Activated CD4-positive, alpha-beta T cell treated with anti-CD3 and anti-CD28 coated beads, Interleukin-10, Interleukin-2, amounts not matched to agents 100 ng/mL and 50 ng/mL, durations not matched to agents 16 hours and 8 hours (primary cell): ENCODE measurements at regions not wholly inside any gene's neighbourhood (a gene's known extent, or its start where the extent isn't known, plus 50 kb on each side); places are given as distances from the start of the nearest gene placed in this dataset.

ENCODE experiments used
- DNase-seq: peaks from one replicate; pipeline ENCODE4 v3.0.0-alpha.2; 2020

GRCh38 chr20:55586610-55587009 lies 418.7 kb downstream of the CBLN4 start:
- DNase-seq: no peak

- DNase-seq: no peak
Observed at GRCh38 chr20:55584964-55585363, 420.4 kb downstream of the CBLN4 start.

GRCh38 chr20:55584307-55584706 lies 421.0 kb downstream of the CBLN4 start:
- DNase-seq: no peak

GRCh38 chr20:55583036-55583435 lies 422.3 kb downstream of the CBLN4 start:
- no peak for DNase-seq

DNA sequence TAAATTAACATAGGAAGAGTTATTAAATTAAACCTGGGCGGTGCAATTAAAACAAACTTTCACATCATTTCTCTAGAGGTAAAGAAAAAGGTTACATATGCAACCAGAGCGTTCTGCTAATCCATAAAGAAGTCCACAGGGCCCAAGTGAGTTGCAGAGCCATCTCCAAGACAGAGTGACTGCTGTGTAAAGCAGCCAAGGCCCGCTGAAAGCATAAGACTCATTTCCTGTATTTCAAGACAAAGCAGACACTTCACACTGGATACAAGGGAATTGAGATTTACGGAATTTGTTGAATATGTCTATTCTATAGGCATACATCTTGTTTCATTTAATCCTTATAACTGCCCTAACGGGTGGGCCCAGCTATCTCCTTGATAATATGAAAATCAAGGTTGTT lies 422.8 kb downstream of the CBLN4 start:
- no peak for DNase-seq

DNA sequence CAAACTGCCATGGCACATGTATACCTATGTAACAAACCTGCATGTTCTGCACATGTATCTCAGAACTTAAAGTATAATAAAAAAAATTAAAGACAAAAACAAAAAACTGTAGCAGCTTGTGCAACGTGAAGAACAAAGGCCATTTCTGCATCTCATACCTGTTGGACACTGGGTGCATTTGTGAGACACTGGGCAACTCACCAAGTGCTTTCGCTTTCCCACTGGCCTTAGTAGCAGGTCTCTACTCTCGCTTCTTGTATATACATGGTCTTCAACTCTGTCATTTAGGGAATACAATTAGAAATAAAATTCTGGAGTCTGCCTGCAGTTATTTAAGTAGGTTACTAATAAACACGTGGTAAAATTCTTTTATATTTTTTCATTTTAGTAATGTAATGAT lies 423.8 kb downstream of the CBLN4 start:
- DNase-seq: no peak

DNA sequence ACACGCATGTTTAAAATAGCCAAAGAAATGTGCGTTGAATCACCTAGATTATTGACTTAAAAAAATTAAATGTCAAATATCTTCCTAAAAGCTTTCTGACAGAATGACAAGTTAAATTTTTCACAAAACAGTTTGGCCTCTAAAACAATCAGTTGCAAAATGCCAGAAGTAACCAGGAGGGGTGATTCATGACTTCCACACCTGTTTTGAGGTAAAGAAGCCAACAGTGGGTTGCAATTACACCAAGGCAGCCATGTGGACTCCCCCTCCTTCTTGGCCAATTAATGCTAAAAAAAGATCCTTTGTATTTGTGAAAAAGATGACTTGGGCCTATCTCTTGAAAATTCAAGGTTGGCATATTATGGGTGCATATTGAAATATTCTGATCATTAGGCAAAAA lies 424.8 kb downstream of the CBLN4 start:
- DNase-seq: no peak

GRCh38 chr20:55579802-55580201 lies 425.5 kb downstream of the CBLN4 start:
- DNase-seq: no peak

DNA sequence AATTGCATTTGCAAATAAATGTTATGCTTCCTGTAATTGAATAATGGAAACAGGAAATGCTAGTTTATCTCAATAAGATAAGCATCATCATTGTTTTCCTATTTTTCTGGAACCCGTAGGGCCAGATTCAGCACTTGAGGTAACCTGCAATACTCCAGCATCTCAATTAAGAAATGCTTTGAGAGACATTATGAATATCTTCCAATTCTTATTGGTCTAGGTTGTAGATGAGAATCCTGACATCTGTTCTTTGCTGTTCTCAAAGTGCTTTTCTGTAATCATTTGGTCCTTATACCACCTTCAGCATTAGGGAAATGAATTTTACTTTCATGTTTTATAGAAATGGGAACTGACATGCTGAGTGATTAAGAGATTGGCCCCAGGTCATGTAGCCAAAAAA lies 428.3 kb downstream of the CBLN4 start:
- no peak for DNase-seq

GRCh38 chr20:55569084-55569483 lies 436.2 kb downstream of the CBLN4 start:
- DNase-seq: no peak

- DNase-seq: no peak
Observed at GRCh38 chr20:55567826-55568225, 437.5 kb downstream of the CBLN4 start.

DNA sequence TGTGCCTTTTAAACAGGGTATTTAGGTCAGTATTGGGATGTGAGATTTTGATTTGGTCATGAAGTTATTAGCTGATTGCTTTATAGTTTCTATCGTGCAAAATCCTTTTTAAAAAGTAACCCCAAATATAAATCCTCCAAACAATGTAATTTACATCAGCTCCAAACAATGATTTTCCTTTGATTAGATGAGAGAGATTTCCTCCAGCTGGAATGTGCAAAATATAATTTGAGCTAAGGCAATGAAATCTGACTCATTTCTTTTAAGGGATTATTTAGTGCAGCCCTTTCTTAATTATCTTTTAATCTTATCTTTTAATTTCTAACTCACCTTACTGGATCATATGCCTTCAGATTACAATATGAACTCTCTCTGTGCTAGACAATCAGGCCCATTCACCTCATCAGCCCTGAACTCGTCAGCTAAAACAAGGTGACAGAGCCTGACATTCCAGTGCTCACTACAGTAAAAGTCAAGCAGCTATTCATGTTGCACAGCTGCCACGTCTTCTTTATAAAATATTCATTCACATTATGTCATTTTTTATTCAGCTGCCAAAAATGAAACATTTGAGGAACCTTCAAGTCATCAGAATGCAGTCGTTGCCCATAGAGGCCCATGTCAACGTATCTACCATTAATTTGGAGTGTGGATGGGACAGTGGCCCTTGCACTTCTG lies 440.1 kb downstream of the CBLN4 start:
- DNase-seq: no peak

GRCh38 chr20:55561259-55561658 lies 444.1 kb downstream of the CBLN4 start:
- no peak for DNase-seq

DNA sequence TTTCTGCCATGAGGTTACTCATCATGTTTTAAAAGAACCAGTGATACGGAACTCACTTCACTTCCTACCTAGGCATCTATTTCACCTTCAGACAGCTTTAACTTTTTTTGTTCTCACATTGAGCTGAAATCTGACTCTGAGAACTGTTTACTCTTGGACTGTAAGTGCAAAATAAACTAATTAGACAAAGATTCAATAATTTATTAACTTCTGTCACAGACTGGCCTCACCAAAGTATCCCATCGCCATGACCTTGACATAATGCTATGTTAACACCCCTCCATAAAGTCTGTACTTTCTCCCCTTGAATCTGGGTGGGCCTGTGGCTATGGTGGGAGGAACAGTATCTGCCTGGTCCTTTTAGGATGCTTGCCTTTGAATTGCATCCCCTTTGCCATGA lies 448.1 kb downstream of the CBLN4 start:
- no peak for DNase-seq

- DNase-seq: no peak
Observed at GRCh38 chr20:55555075-55555650, 450.2 kb downstream of the CBLN4 start.

- no peak for DNase-seq
Observed at GRCh38 chr20:55544638-55545037, 460.7 kb downstream of the CBLN4 start.

DNA sequence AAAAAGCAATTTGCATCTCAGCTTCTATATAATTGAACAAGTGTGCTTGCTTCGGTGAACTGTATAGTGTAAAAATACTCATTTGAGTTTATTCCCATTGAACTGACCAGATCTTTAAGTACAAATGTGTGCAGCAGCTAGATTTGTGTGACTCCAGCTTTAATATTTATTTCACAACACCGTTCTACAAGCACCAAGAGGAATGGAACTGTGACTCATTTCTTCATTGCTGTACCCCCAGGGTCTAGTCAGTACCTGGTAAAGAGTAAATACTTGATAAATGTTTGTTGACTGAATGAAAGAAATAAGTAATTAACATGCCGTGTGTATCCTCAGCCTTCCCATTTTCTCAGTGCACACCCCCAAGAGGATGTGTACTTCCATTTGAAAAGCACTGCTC lies 464.8 kb downstream of the CBLN4 start:
- no peak for DNase-seq

- DNase-seq: no peak
Observed at GRCh38 chr20:55540013-55540412, 465.3 kb downstream of the CBLN4 start.

GRCh38 chr20:55538261-55538908 lies 466.9 kb downstream of the CBLN4 start:
- DNase-seq: no peak

DNA sequence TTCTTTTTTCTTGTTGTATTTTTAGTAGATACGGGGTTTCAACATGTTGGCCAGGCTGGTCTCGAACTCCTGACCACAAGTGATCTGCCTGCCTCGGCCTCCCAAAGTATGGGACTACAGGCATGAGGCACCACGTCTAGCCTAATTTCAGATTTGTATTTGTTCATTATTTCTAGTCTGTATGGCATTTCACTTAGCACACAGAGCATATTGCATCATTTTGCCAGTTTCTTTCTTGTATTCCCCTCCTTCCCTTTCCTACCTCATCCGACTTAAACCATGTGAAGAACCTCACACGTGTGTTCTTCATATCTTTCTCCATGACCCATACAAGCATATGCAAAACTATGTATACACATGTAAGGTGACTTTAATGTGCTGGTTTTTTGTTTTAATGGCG lies 470.0 kb downstream of the CBLN4 start:
- no peak for DNase-seq

DNA sequence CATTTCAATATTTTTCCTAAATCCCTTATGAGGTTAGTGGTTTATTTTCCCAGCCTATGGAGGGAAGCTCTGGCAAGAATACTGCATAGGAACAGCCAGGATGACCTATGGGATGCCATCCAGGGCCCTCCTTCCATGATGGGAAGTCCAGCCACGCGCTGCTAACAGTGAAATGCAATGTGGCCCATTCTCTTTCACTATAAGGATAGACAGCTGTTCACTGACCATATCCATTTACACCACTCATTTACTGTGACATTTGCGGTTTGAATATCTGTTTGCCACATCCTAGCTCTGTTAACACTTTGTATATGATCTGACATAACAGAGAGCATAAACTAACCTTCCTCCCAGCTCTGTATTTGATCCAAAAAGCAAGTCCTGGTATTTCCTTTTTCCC lies 471.7 kb downstream of the CBLN4 start:
- DNase-seq: no peak

DNA sequence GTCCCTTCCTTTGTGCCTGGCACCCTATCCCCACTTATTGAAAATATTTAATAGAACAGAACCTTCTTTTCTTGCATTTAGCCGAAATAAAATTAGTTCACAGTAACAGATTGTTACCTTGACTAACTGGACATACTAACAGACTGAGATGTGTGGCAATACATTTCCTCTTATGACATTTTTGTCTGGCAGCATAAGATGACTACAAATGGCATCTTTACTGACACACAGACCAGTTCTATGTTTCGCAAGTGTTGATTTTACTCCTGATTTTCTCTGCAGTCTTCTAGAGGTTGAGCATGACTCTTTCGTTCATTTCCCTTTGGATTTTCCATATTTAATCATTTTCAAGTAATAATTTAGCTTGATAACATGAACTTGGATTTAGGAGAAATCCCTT lies 474.6 kb downstream of the CBLN4 start:
- DNase-seq: no peak

DNA sequence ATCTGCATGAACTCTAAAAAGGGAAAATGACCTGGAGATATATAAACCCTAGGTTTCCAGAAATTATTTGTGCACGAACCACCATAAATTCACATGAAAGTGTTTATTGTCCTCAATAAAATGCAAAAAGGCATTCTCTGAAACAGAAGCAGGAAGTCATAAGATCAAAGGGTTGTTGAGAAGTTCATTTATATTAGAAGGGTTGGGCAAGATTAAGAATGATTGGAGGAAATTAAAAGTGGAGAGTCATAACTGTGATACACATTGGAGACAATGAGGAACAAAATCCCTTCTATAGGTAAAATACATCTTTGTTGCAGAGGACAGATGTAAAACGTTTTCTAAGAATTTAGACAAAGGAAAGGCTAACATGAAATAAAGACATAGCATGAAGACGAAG lies 476.8 kb downstream of the CBLN4 start:
- no peak for DNase-seq

GRCh38 chr20:55522296-55522815 lies 483.0 kb downstream of the CBLN4 start:
- DNase-seq: no peak
